Esophagus (tissue), 2 donors: ENCODE measurements at regions not wholly inside any gene's neighbourhood (a gene's known extent, or its start where the extent isn't known, plus 50 kb on each side); places are given as distances from the start of the nearest gene placed in this dataset.
"Not testable (repeated sequence)": the region's sequence is repeated elsewhere in the genome, so short reads cannot be mapped to it uniquely, and the experiment has no call there.

Experiments used
- H3K27ac ChIP-seq, 2 donors: one replicate each; pipeline ENCODE4 v1.5.1; 2013; ENCODE audit warnings: low read depth in 2 of 2, mild to moderate bottlenecking in 2 of 2, inconsistent platforms in 1 of 2, low read length in 1 of 2, moderate library complexity in 1 of 2
- H3K27me3 ChIP-seq, 2 donors: one replicate each; pipeline ENCODE4 v1.6.1; 2013; ENCODE audit warnings: low read length in 2 of 2, control low read depth in 1 of 2, mild to moderate bottlenecking in 1 of 2; ENCODE audit not compliant: insufficient read depth in 2 of 2, control insufficient read depth in 1 of 2
- H3K36me3 ChIP-seq, 2 donors: one replicate each; pipeline ENCODE4 v1.6.1; 2013; ENCODE audit warnings: low read length in 1 of 2; ENCODE audit not compliant: control insufficient read depth in 2 of 2, insufficient read depth in 2 of 2
- H3K4me1 ChIP-seq, 2 donors: one replicate each; pipeline ENCODE4 v1.6.1; 2013; ENCODE audit warnings: low read length in 1 of 2; ENCODE audit not compliant: control insufficient read depth in 2 of 2, insufficient read depth in 2 of 2
- H3K4me3 ChIP-seq, 2 donors: one replicate each; pipeline ENCODE4 v1.5.1; 2013; ENCODE audit warnings: low read length in 2 of 2, mild to moderate bottlenecking in 2 of 2, low read depth in 1 of 2, moderate library complexity in 1 of 2
- H3K9me3 ChIP-seq, 2 donors: one replicate each; pipeline ENCODE4 v1.6.1; 2013; ENCODE audit warnings: mild to moderate bottlenecking in 2 of 2, low read depth in 1 of 2, low read length in 1 of 2, moderate library complexity in 1 of 2; ENCODE audit not compliant: control insufficient read depth in 2 of 2, insufficient read depth in 1 of 2
- WGBS, 2 donors: extraction: QIAGEN DNeasy Blood & Tissue Kit; methylation state at CpG; one replicate each; pipeline ENCODE4 v1.1.7; 2013; 5-methylcytosine and 5-hydroxymethylcytosine counted together
- donor health status: healthy with polysubstance abuse.
- donor health status: Bipolar disorder and iron deficiency.

GRCh38 chr1:38778051-38778450, 81.5 kb downstream of the RRAGC start:
- Histone ChIP-seq H3K36me3 (no peaks in the 10 kb centered on the region), H3K27ac (no peak overlapping the region), H3K4me1 (no peaks in the 10 kb centered on the region), H3K9me3 (no peaks in the 10 kb centered on the region), H3K27me3 (peaks cover 0 to 4% of the 10 kb centered on the region in 2 donors), H3K4me3 (no peak overlapping the region)
- 81 to 84% methylated on average over 2 of the region's 2 CpGs for WGBS, 2 donors

- WGBS, 2 donors = 69 to 76% methylated on average over 6 of the region's 6 CpGs
- peaks cover 0 to 4% of the 10 kb centered on the region in 2 donors for H3K27me3 ChIP-seq
- no peaks in the 10 kb centered on the region for H3K4me1 ChIP-seq
- no peaks in the 10 kb centered on the region for H3K9me3 ChIP-seq
- no peaks in the 10 kb centered on the region for H3K36me3 ChIP-seq
- no peak overlapping the region for H3K4me3 ChIP-seq
- H3K27ac ChIP-seq = no peak overlapping the region
Measured at GRCh38 chr1:38777464-38777957, 82.1 kb downstream of the RRAGC start.

GRCh38 chr1:38776466-38777065, 83.0 kb downstream of the RRAGC start:
- Histone ChIP-seq H3K27me3 (peaks cover 0 to 3% of the 10 kb centered on the region in 2 donors), H3K36me3 (no peaks in the 10 kb centered on the region), H3K9me3 (no peaks in the 10 kb centered on the region)

DNA sequence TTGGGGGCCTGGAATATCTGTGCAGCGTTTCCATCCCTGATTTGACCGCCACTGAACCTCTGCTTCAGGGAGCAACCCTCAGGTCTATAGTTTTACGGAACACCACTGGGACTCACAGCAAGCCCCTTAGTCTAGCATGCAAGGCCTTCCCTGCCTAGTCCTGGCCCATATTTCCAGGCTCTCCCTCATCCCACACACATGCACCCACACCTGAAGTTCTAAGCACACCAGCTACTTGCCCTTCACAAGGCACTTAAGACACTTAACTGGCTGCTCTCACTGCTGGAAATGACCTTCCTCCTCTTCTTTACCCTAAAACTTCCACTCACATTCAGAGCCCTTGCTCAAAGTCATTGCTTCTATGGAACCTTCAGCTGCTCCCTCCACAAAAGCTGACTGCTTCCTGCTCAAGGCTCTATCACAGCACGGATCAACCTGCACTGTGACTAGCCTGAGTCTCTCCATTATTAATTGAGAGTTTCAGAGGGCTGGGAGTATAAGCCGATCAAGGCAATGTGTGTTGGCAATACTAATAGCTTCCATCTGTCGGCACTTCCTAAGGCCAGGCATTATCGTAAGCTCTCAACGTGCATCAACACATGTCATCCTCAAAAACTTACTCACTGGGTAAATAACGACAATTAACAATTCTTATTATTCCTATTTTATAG, 84.3 kb downstream of the RRAGC start:
- WGBS, 2 donors = 84 to 88% methylated on average over 9 of the region's 9 CpGs
- no peak overlapping the region for H3K4me3 ChIP-seq

More at GRCh38 chr1:38776466-38777065, 83.0 kb downstream of the RRAGC start:
- Histone ChIP-seq H3K4me3 (no peak overlapping the region), H3K4me1 (no peaks in the 10 kb centered on the region), H3K27ac (no peak overlapping the region)

DNA sequence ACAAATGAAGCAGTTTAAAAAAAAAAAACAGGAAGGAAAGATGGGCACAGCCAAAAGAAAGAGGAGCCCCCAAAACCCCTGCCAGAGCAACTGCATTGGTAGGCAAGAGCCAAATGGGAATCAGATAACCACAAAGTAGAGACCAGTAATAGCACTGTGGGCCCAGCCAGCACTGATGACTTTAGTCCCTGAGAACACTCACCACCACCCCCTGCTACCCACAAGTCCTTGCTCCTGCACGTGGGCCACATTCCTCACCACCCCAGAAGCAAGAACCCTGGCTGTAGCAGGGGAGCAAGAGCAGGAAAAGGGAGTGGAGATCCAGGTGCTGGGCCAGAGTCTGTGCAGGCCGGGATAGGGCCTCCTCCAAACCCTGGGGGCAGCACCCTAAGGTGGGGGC, 86.1 kb downstream of the RRAGC start:
- Histone ChIP-seq H3K27ac (no peak overlapping the region), H3K4me3 (no peak overlapping the region), H3K9me3 (no peaks in the 10 kb centered on the region), H3K36me3 (no peaks in the 10 kb centered on the region), H3K4me1 (no peaks in the 10 kb centered on the region), H3K27me3 (no peaks in the 10 kb centered on the region)
- WGBS, 2 donors = 58 to 68% methylated on average over 2 of the region's 2 CpGs

More for the DNA sequence above, 84.3 kb downstream of the RRAGC start:
- no peaks in the 10 kb centered on the region for H3K36me3 ChIP-seq
- H3K9me3 ChIP-seq = no peaks in the 10 kb centered on the region
- no peak overlapping the region for H3K27ac ChIP-seq
- H3K4me1 ChIP-seq = no peaks in the 10 kb centered on the region
- H3K27me3 ChIP-seq = no peaks in the 10 kb centered on the region

- WGBS, 2 donors = 66 to 83% methylated on average over 3 of the region's 3 CpGs
- Histone ChIP-seq H3K4me3 (no peak overlapping the region), H3K27ac (no peak overlapping the region), H3K4me1 (no peaks in the 10 kb centered on the region), H3K27me3 (no peaks in the 10 kb centered on the region), H3K9me3 (peaks cover 0 to 2% of the 10 kb centered on the region in 2 donors), H3K36me3 (no peaks in the 10 kb centered on the region)
Measured at GRCh38 chr1:38772953-38773352, 86.6 kb downstream of the RRAGC start.

- Histone ChIP-seq H3K4me1 (no peaks in the 10 kb centered on the region), H3K9me3 (peaks cover 0 to 2% of the 10 kb centered on the region in 2 donors), H3K27me3 (no peaks in the 10 kb centered on the region), H3K27ac (no peak overlapping the region), H3K36me3 (no peaks in the 10 kb centered on the region), H3K4me3 (no peak overlapping the region)
- 68 to 72% methylated on average over 4 of the region's 4 CpGs for WGBS, 2 donors
Measured at GRCh38 chr1:38772026-38772425, 87.5 kb downstream of the RRAGC start.

- H3K9me3 ChIP-seq, H3K27me3 ChIP-seq, H3K36me3 ChIP-seq, H3K4me3 ChIP-seq, H3K4me1 ChIP-seq, H3K27ac ChIP-seq: not testable (repeated sequence)
- WGBS, 2 donors = 91 to 96% methylated on average over 3 of the region's 5 CpGs
Measured at GRCh38 chr1:38770516-38771173, 88.9 kb downstream of the RRAGC start.

GRCh38 chr1:38766125-38766524, 93.4 kb downstream of the RRAGC start:
- no peak overlapping the region for H3K27ac ChIP-seq
- no peaks in the 10 kb centered on the region for H3K36me3 ChIP-seq
- no peak overlapping the region for H3K4me3 ChIP-seq
- 77 to 86% methylated on average over 7 of the region's 7 CpGs for WGBS, 2 donors
- no peaks in the 10 kb centered on the region for H3K27me3 ChIP-seq
- peaks cover 0 to 2% of the 10 kb centered on the region in 2 donors for H3K9me3 ChIP-seq
- no peaks in the 10 kb centered on the region for H3K4me1 ChIP-seq
